NCI-H1048 (cell line): ENCODE measurements at regions not wholly inside any gene's neighbourhood (a gene's known extent, or its start where the extent isn't known, plus 50 kb on each side); places are given as distances from the start of the nearest gene placed in this dataset.

Source experiments
- DNase-seq: peaks from one replicate; lab custom pipeline; 2025; lab: John Stamatoyannopoulos, UW

- DNase-seq = no peak
Observed at GRCh38 chr1:184219414-184219813, 167.4 kb upstream of the C1orf21 start.

- no peak for DNase-seq
Observed at GRCh38 chr1:184219883-184220282, 166.9 kb upstream of the C1orf21 start.

- no peak for DNase-seq
Observed at GRCh38 chr1:184221087-184221486, 165.7 kb upstream of the C1orf21 start.

- peak; percentile 22 for DNase-seq
Observed at GRCh38 chr1:184222652-184223052, 164.2 kb upstream of the C1orf21 start.

GRCh38 chr1:184223216-184223615 lies 163.6 kb upstream of the C1orf21 start:
- DNase-seq = no peak

GRCh38 chr1:184225283-184226099 lies 161.3 kb upstream of the C1orf21 start:
- no peak for DNase-seq

GRCh38 chr1:184226100-184226487 lies 160.7 kb upstream of the C1orf21 start:
- no peak for DNase-seq

GRCh38 chr1:184228558-184228957 lies 158.3 kb upstream of the C1orf21 start:
- DNase-seq = no peak

- DNase-seq = no peak
Observed at GRCh38 chr1:184237588-184237987, 149.2 kb upstream of the C1orf21 start.

GRCh38 chr1:184241446-184241845 lies 145.4 kb upstream of the C1orf21 start:
- DNase-seq = no peak

- DNase-seq = no peak
Observed at GRCh38 chr1:184242507-184242943, 144.3 kb upstream of the C1orf21 start.

- DNase-seq = no peak
Observed at GRCh38 chr1:184244962-184245361, 141.9 kb upstream of the C1orf21 start.

GRCh38 chr1:184247671-184248070 lies 139.2 kb upstream of the C1orf21 start:
- no peak for DNase-seq

GRCh38 chr1:184253921-184254320 lies 132.9 kb upstream of the C1orf21 start:
- no peak for DNase-seq

- DNase-seq = no peak
Observed at GRCh38 chr1:184254849-184255248, 132.0 kb upstream of the C1orf21 start.

- no peak for DNase-seq
Observed at GRCh38 chr1:184255560-184255959, 131.3 kb upstream of the C1orf21 start.

GRCh38 chr1:184257873-184258272 lies 129.0 kb upstream of the C1orf21 start:
- DNase-seq = no peak

GRCh38 chr1:184258525-184258924 lies 128.3 kb upstream of the C1orf21 start:
- DNase-seq = no peak

GRCh38 chr1:184260382-184260781 lies 126.4 kb upstream of the C1orf21 start:
- DNase-seq = no peak

- DNase-seq = no peak
Observed at GRCh38 chr1:184262109-184262508, 124.7 kb upstream of the C1orf21 start.

- no peak for DNase-seq
Observed at GRCh38 chr1:184267747-184268146, 119.1 kb upstream of the C1orf21 start.

GRCh38 chr1:184270556-184270955 lies 116.3 kb upstream of the C1orf21 start:
- no peak for DNase-seq

- DNase-seq = no peak
Observed at GRCh38 chr1:184272175-184272866, 114.5 kb upstream of the C1orf21 start.
